ENCODE measurements at regions not wholly inside any gene's neighbourhood (a gene's known extent, or its start where the extent isn't known, plus 50 kb on each side); places are given as distances from the start of the nearest gene placed in this dataset.

GRCh38 chr22:44625421-44625760 is 76.6 kb upstream of the PRR5 start:
- no peak overlapping the region for H3K4me3 ChIP-seq (ENCODE audit: low read length, poor library complexity, severe bottlenecking)
- peaks cover 2% of the 10 kb centered on the region for H3K4me1 ChIP-seq (ENCODE audit: insufficient read depth, low read length, poor library complexity, severe bottlenecking)
- H3K27me3 ChIP-seq (ENCODE audit: insufficient read depth, low read length, poor library complexity, severe bottlenecking): no peaks in the 10 kb centered on the region
- no peaks in the 10 kb centered on the region for H3F3A ChIP-seq (ENCODE audit: low read depth)
- no peaks in the 10 kb centered on the region for H3K79me2 ChIP-seq (ENCODE audit: insufficient read depth, low read length)
- no peak overlapping the region for H3K9ac ChIP-seq (ENCODE audit: low read depth, low read length, poor library complexity, severe bottlenecking)
- no peaks in the 10 kb centered on the region for H3K9me2 ChIP-seq (replicated peaks; ENCODE audit: low read depth, low read length)
- H2AFZ ChIP-seq (ENCODE audit: low read length): no peak overlapping the region
- no peak overlapping the region for H3K4me2 ChIP-seq (ENCODE audit: low read depth, low read length, poor library complexity, severe bottlenecking)
- no peaks in the 10 kb centered on the region for H4K20me1 ChIP-seq (ENCODE audit: insufficient read depth, low read length, poor library complexity, severe bottlenecking)
- TF ChIP-seq CTCF (conservative IDR thresholded peaks at IDR 0.05; ENCODE audit: low read length) (no peak), EZH2phosphoT487 (IDR thresholded peaks at IDR 0.05; ENCODE audit: borderline replicate concordance) (no peak)
- H3K36me3 ChIP-seq (ENCODE audit: insufficient read depth, low read length): no peaks in the 10 kb centered on the region
- H3K9me3 ChIP-seq (ENCODE audit: insufficient read depth, low read depth, low read length): no peaks in the 10 kb centered on the region

GRCh38 chr22:44624689-44625420 is 77.1 kb upstream of the PRR5 start:
- Histone ChIP-seq H3K4me2 (ENCODE audit: low read depth, low read length, poor library complexity, severe bottlenecking) (no peak overlapping the region), H3K36me3 (ENCODE audit: insufficient read depth, low read length) (no peaks in the 10 kb centered on the region), H3K4me1 (ENCODE audit: insufficient read depth, low read length, poor library complexity, severe bottlenecking) (peaks cover 7% of the 10 kb centered on the region), H3F3A (ENCODE audit: low read depth) (no peaks in the 10 kb centered on the region), H4K20me1 (ENCODE audit: insufficient read depth, low read length, poor library complexity, severe bottlenecking) (no peaks in the 10 kb centered on the region), H3K27me3 (ENCODE audit: insufficient read depth, low read length, poor library complexity, severe bottlenecking) (no peaks in the 10 kb centered on the region), H2AFZ (ENCODE audit: low read length) (no peak overlapping the region), H3K9ac (ENCODE audit: low read depth, low read length, poor library complexity, severe bottlenecking) (no peak overlapping the region), H3K9me2 (replicated peaks; ENCODE audit: low read depth, low read length) (no peaks in the 10 kb centered on the region), H3K79me2 (ENCODE audit: insufficient read depth, low read length) (no peaks in the 10 kb centered on the region), H3K9me3 (ENCODE audit: insufficient read depth, low read depth, low read length) (no peaks in the 10 kb centered on the region), H3K4me3 (ENCODE audit: low read length, poor library complexity, severe bottlenecking) (no peak overlapping the region)
- TF ChIP-seq EZH2phosphoT487 (IDR thresholded peaks at IDR 0.05; ENCODE audit: borderline replicate concordance): no peak
- no peak for TF ChIP-seq CTCF (conservative IDR thresholded peaks at IDR 0.05; ENCODE audit: low read length)

- Histone ChIP-seq H3K9me3 (ENCODE audit: insufficient read depth, low read depth, low read length) (no peaks in the 10 kb centered on the region), H4K20me1 (ENCODE audit: insufficient read depth, low read length, poor library complexity, severe bottlenecking) (no peaks in the 10 kb centered on the region), H3K9me2 (replicated peaks; ENCODE audit: low read depth, low read length) (no peaks in the 10 kb centered on the region), H3K27me3 (ENCODE audit: insufficient read depth, low read length, poor library complexity, severe bottlenecking) (no peaks in the 10 kb centered on the region), H3K4me3 (ENCODE audit: low read length, poor library complexity, severe bottlenecking) (no peak overlapping the region), H3K4me2 (ENCODE audit: low read depth, low read length, poor library complexity, severe bottlenecking) (no peak overlapping the region), H3K36me3 (ENCODE audit: insufficient read depth, low read length) (no peaks in the 10 kb centered on the region), H3K9ac (ENCODE audit: low read depth, low read length, poor library complexity, severe bottlenecking) (no peak overlapping the region), H3F3A (ENCODE audit: low read depth) (no peaks in the 10 kb centered on the region), H3K4me1 (ENCODE audit: insufficient read depth, low read length, poor library complexity, severe bottlenecking) (peaks cover 8% of the 10 kb centered on the region), H3K79me2 (ENCODE audit: insufficient read depth, low read length) (no peaks in the 10 kb centered on the region), H2AFZ (ENCODE audit: low read length) (no peak overlapping the region)
- 0 out of 2 replicates have a peak, but pooled peaks have one; percentile 16 for TF ChIP-seq CTCF (conservative IDR thresholded peaks at IDR 0.05; ENCODE audit: low read length)
- no peak for TF ChIP-seq EZH2phosphoT487 (IDR thresholded peaks at IDR 0.05; ENCODE audit: borderline replicate concordance)
These were observed 78.1 kb upstream of the PRR5 start for GRCh38 chr22:44623771-44624510.

All from Loucy (cell line).